Gastrocnemius medialis (tissue), 4 donors: ENCODE measurements at regions not wholly inside any gene's neighbourhood (a gene's known extent, or its start where the extent isn't known, plus 50 kb on each side); places are given as distances from the start of the nearest gene placed in this dataset.

ENCODE experiments used
- CTCF ChIP-seq, 5 experiments: fragments of 450-650 bp in 3 of 5; fragments of 200-600 bp in 2 of 5; sonication (generic) in 2 of 5; IDR thresholded peaks in 4 of 5; conservative IDR thresholded peaks in 1 of 5; 1 replicate in 4 of 5; 2 replicates in 1 of 5; pipeline ENCODE4 v1.5.1; 2016 to 2019; ENCODE audit warnings: antibody characterized with exemption in 5 of 5, mild to moderate bottlenecking in 3 of 5, moderate library complexity in 3 of 5
- POLR2A ChIP-seq, 2 donors: fragments of 450-650 bp; IDR thresholded peaks; one replicate each; pipeline ENCODE4 v1.6.1; 2017; ENCODE audit warnings: antibody characterized with exemption in 2 of 2, mild to moderate bottlenecking in 2 of 2, moderate library complexity in 2 of 2

- no peak for TF ChIP-seq CTCF (IDR thresholded peaks at IDR 0.05 in 4 of 5, conservative IDR thresholded peaks at IDR 0.05 in 1 of 5)
- TF ChIP-seq POLR2A (IDR thresholded peaks at IDR 0.05), result no peak
Measured at GRCh38 chr1:218525451-218526197, 180.5 kb downstream of the TGFB2 start.
